RWPE2 (cell line): ENCODE measurements at regions not wholly inside any gene's neighbourhood (a gene's known extent, or its start where the extent isn't known, plus 50 kb on each side); places are given as distances from the start of the nearest gene placed in this dataset.
A peak's percentile ranks its signal among the peaks of the same experiment; 100 is the strongest.

Source experiments
- ATAC-seq: fragments of 200-7000 bp; cut with Tn5 transposase; 3 replicates; pipeline ENCODE4 v1.9.1; 2021; ENCODE audit warnings: low read depth
- DNase-seq: peaks from one replicate; pipeline ENCODE4 v3.0.0-alpha.2; 2020; ENCODE audit warnings: low spot score
- H3K27ac ChIP-seq: fragments of 450-650 bp; 2 replicates; pipeline ENCODE4 v1.5.1; 2017; ENCODE audit warnings: mild to moderate bottlenecking; ENCODE audit not compliant: poor library complexity, severe bottlenecking
- H3K27me3 ChIP-seq: fragments of 250-450 bp; sonication (Bioruptor Pico); 2 replicates; pipeline ENCODE4 v1.5.1; 2021; ENCODE audit warnings: mild to moderate bottlenecking, moderate library complexity; ENCODE audit not compliant: insufficient read depth, poor library complexity, severe bottlenecking
- H3K36me3 ChIP-seq: fragments of 250-450 bp; sonication (Bioruptor Pico); 2 replicates; pipeline ENCODE4 v1.5.1; 2020; ENCODE audit warnings: low read depth, mild to moderate bottlenecking, moderate library complexity
- H3K4me1 ChIP-seq: fragments of 250-450 bp; sonication (Bioruptor Pico); 2 replicates; pipeline ENCODE4 v1.5.1; 2021; ENCODE audit warnings: mild to moderate bottlenecking, moderate library complexity; ENCODE audit not compliant: insufficient read depth, poor library complexity, severe bottlenecking
- H3K4me3 ChIP-seq: fragments of 250-450 bp; sonication (Bioruptor Pico); 2 replicates; pipeline ENCODE4 v1.5.1; 2021; ENCODE audit warnings: mild to moderate bottlenecking, moderate library complexity; ENCODE audit not compliant: severe bottlenecking
- H3K9me3 ChIP-seq: fragments of 250-450 bp; sonication (Bioruptor Pico); 2 replicates; pipeline ENCODE4 v1.5.1; 2021; ENCODE audit warnings: mild to moderate bottlenecking, moderate library complexity; ENCODE audit not compliant: severe bottlenecking
- TF ChIP-seq, protein P1 (sequence below): fragments of 450-650 bp; IDR thresholded peaks from one replicate; pipeline ENCODE4 v1.5.1; 2017; ENCODE audit warnings: mild to moderate bottlenecking, moderate library complexity; ENCODE audit not compliant: poor library complexity, severe bottlenecking

GRCh38 chr3:194738254-194739093 is 52.8 kb downstream of the FAM43A start:
- peaks cover 11% of the 10 kb centered on the region for H3K4me1 ChIP-seq
- H3K9me3 ChIP-seq: no peaks in the 10 kb centered on the region
- TF ChIP-seq, protein P1, sequence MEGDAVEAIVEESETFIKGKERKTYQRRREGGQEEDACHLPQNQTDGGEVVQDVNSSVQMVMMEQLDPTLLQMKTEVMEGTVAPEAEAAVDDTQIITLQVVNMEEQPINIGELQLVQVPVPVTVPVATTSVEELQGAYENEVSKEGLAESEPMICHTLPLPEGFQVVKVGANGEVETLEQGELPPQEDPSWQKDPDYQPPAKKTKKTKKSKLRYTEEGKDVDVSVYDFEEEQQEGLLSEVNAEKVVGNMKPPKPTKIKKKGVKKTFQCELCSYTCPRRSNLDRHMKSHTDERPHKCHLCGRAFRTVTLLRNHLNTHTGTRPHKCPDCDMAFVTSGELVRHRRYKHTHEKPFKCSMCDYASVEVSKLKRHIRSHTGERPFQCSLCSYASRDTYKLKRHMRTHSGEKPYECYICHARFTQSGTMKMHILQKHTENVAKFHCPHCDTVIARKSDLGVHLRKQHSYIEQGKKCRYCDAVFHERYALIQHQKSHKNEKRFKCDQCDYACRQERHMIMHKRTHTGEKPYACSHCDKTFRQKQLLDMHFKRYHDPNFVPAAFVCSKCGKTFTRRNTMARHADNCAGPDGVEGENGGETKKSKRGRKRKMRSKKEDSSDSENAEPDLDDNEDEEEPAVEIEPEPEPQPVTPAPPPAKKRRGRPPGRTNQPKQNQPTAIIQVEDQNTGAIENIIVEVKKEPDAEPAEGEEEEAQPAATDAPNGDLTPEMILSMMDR: no peak
- H3K27me3 ChIP-seq: no peaks in the 10 kb centered on the region
- ATAC-seq: 0 out of 3 replicates have a peak, but pooled peaks have one; percentile 33
- no peak overlapping the region for H3K27ac ChIP-seq
- no peak overlapping the region for H3K4me3 ChIP-seq
- no peak for DNase-seq
- no peaks in the 10 kb centered on the region for H3K36me3 ChIP-seq

DNA sequence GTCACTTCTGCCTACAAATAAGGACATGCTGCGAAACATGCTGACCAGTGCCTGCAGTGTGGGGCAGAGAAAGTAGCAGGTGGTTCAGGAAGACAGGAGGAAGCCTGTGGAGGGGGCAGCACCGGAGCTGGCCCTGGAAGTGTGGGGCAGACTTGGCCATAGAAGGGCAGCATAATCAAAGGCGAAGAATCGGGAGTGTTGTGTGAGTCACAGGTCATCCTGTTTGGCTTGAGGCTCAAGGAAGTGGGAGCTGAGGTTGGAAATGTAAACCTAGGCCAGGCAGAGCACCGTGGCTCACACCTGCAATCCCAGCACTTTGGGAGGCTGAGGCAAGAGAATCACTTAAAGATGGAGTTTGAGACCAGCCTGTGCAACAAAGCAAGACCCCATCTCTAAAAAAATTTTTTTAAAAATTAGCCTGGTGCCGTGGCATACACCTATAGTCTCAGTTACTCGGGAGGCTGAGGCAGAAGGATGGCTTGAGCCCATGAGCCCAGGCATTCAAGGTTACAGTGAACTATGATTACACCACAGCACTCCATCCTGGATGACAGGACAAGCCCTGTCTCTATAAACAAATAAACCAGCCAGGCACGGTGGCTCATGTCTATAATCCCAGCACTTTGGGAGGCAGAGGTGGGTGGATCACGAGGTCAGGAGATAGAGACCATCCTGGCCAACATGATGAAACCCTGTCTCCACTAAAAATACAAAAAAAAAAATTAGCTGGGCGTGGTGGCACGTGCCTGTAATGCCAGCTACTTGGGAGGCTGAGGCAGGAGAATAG is 54.0 kb downstream of the FAM43A start:
- no peak for DNase-seq
- no peaks in the 10 kb centered on the region for H3K9me3 ChIP-seq
- no peaks in the 10 kb centered on the region for H3K27me3 ChIP-seq
- H3K4me1 ChIP-seq: peaks cover 11% of the 10 kb centered on the region
- H3K4me3 ChIP-seq: no peak overlapping the region
- H3K27ac ChIP-seq: no peak overlapping the region
- peak; percentile 62 for ATAC-seq
- TF ChIP-seq, protein P1: no peak
- no peaks in the 10 kb centered on the region for H3K36me3 ChIP-seq

DNA sequence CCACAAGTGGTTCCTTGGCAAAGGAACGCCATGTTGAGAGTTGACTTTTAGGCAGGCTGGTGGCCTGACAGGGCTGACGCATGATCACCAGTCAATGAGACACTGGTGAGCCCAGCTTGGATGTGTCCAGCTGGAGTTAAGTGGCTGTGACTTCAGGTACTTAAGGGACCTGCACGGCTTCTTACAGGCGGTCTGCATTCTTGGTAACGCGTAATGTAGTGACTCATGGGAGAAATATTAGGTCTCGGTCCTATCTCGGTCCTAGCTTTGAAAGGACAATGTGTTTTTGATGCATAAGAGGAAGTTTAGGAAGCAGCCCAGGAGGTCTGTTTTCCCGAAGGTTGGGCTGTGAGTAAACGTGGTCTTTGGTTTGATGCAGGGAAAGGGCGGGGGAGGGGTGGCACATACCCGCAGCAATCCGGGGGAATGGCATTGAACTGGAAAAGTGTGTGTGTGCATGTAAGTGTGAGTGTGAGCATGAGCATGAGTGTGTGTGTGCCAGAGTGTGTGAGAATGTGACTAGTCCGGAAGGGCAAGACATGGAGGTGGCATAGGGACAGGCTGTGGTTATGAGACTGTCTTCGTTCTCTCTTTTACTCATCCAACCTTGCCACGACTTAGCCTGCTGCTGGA is 55.3 kb downstream of the FAM43A start:
- Histone ChIP-seq H3K36me3 (no peaks in the 10 kb centered on the region), H3K9me3 (no peaks in the 10 kb centered on the region), H3K4me1 (peaks cover 11% of the 10 kb centered on the region), H3K27me3 (no peaks in the 10 kb centered on the region), H3K27ac (no peak overlapping the region), H3K4me3 (no peak overlapping the region)
- DNase-seq: no peak
- peak; percentile 60; the same call in 2 of the 3 replicates for ATAC-seq
- TF ChIP-seq, protein P1: no peak

GRCh38 chr3:194741916-194742315 is 56.2 kb downstream of the FAM43A start:
- TF ChIP-seq, protein P1: no peak
- H3K4me3 ChIP-seq: no peak overlapping the region
- no peak for DNase-seq
- H3K9me3 ChIP-seq: no peaks in the 10 kb centered on the region
- H3K27ac ChIP-seq: no peak overlapping the region
- no peak for ATAC-seq
- H3K36me3 ChIP-seq: no peaks in the 10 kb centered on the region
- no peaks in the 10 kb centered on the region for H3K27me3 ChIP-seq
- H3K4me1 ChIP-seq: peaks cover 11% of the 10 kb centered on the region
